ENCODE measurements at regions not wholly inside any gene's neighbourhood (a gene's known extent, or its start where the extent isn't known, plus 50 kb on each side); places are given as distances from the start of the nearest gene placed in this dataset.

- no peak overlapping the region for H3K4me3 Mint-ChIP-seq
- no peak overlapping the region for H3K27ac Mint-ChIP-seq
- TF ChIP-seq CTCF (IDR thresholded peaks at IDR 0.05; ENCODE audit: unreplicated experiment in 3 of 3): no peak
- H3K36me3 Mint-ChIP-seq (ENCODE audit: low read depth): no peaks in the 10 kb centered on the region
- H3K27me3 Mint-ChIP-seq (ENCODE audit: low read depth): no peaks in the 10 kb centered on the region
- peaks cover 10% of the 10 kb centered on the region for H3K4me1 Mint-ChIP-seq
- peaks cover 21% of the 10 kb centered on the region for H3K9me3 Mint-ChIP-seq
These were observed 306.5 kb upstream of the KLF3 start for GRCh38 chr4:38357546-38357945.

- TF ChIP-seq CTCF (IDR thresholded peaks at IDR 0.05; ENCODE audit: unreplicated experiment in 3 of 3): no peak
- Mint-ChIP-seq H3K27ac (no peak overlapping the region), H3K4me1 (peaks cover 10% of the 10 kb centered on the region), H3K36me3 (ENCODE audit: low read depth) (no peaks in the 10 kb centered on the region), H3K4me3 (no peak overlapping the region), H3K9me3 (peaks cover 8% of the 10 kb centered on the region), H3K27me3 (ENCODE audit: low read depth) (no peaks in the 10 kb centered on the region)
These were observed 304.9 kb upstream of the KLF3 start for GRCh38 chr4:38359113-38359512.

GRCh38 chr4:38360201-38360600, 303.8 kb upstream of the KLF3 start:
- no peak overlapping the region for H3K27ac Mint-ChIP-seq
- no peak for TF ChIP-seq CTCF (IDR thresholded peaks at IDR 0.05; ENCODE audit: unreplicated experiment in 3 of 3)
- H3K9me3 Mint-ChIP-seq: no peaks in the 10 kb centered on the region
- H3K36me3 Mint-ChIP-seq (ENCODE audit: low read depth): no peaks in the 10 kb centered on the region
- peaks cover 18% of the 10 kb centered on the region for H3K4me1 Mint-ChIP-seq
- no peak overlapping the region for H3K4me3 Mint-ChIP-seq
- no peaks in the 10 kb centered on the region for H3K27me3 Mint-ChIP-seq (ENCODE audit: low read depth)

- H3K4me3 Mint-ChIP-seq: no peak overlapping the region
- H3K36me3 Mint-ChIP-seq (ENCODE audit: low read depth): no peaks in the 10 kb centered on the region
- H3K9me3 Mint-ChIP-seq: no peaks in the 10 kb centered on the region
- no peaks in the 10 kb centered on the region for H3K27me3 Mint-ChIP-seq (ENCODE audit: low read depth)
- H3K4me1 Mint-ChIP-seq: peaks cover 42% of the 10 kb centered on the region
- H3K27ac Mint-ChIP-seq: peak overlapping the region; percentile 5 to 59 (median 25)
- no peak for TF ChIP-seq CTCF (IDR thresholded peaks at IDR 0.05; ENCODE audit: unreplicated experiment in 3 of 3)
These were observed 299.5 kb upstream of the KLF3 start for GRCh38 chr4:38364383-38364963.

- TF ChIP-seq CTCF (IDR thresholded peaks at IDR 0.05; ENCODE audit: unreplicated experiment in 3 of 3): no peak
- Mint-ChIP-seq H3K4me3 (no peak overlapping the region), H3K27me3 (ENCODE audit: low read depth) (no peaks in the 10 kb centered on the region), H3K27ac (peak overlapping the region in 2 of 3 experiments; percentile 70 to 89), H3K4me1 (peaks cover 42% of the 10 kb centered on the region), H3K36me3 (ENCODE audit: low read depth) (no peaks in the 10 kb centered on the region), H3K9me3 (no peaks in the 10 kb centered on the region)
These were observed 298.7 kb upstream of the KLF3 start for GRCh38 chr4:38365261-38365660.

GRCh38 chr4:38365748-38366310, 298.2 kb upstream of the KLF3 start:
- Mint-ChIP-seq H3K27ac (peak overlapping the region; percentile 70 to 89 (median 74)), H3K36me3 (ENCODE audit: low read depth) (no peaks in the 10 kb centered on the region), H3K9me3 (no peaks in the 10 kb centered on the region), H3K4me1 (peaks cover 42% of the 10 kb centered on the region), H3K4me3 (no peak overlapping the region), H3K27me3 (ENCODE audit: low read depth) (no peaks in the 10 kb centered on the region)
- TF ChIP-seq CTCF (IDR thresholded peaks at IDR 0.05; ENCODE audit: unreplicated experiment in 3 of 3): no peak

Measured in nephron (organoid).